GM12865 (cell line): ENCODE measurements at regions not wholly inside any gene's neighbourhood (a gene's known extent, or its start where the extent isn't known, plus 50 kb on each side); places are given as distances from the start of the nearest gene placed in this dataset.

Source experiments
- DNase-seq: peaks from one replicate; pipeline ENCODE4 v3.0.0; 2010; ENCODE audit warnings: low read depth
- H3K4me3 ChIP-seq: 2 replicates; pipeline ENCODE4 v1.5.1; 2011; ENCODE audit warnings: mild to moderate bottlenecking, low read depth, low read length, control low read depth
- CTCF ChIP-seq: IDR thresholded peaks from 2 replicates; pipeline ENCODE4 v1.5.1; 2011; ENCODE audit warnings: low read length, control low read depth, low read depth, inconsistent platforms; ENCODE audit not compliant: insufficient read depth; ENCODE audit errors: missing control alignments

- H3K4me3 ChIP-seq, result no peak overlapping the region
- no peak for DNase-seq
- TF ChIP-seq CTCF, result no peak
Observed at GRCh38 chr20:41671143-41671542, 53.0 kb upstream of the CHD6 start.

- TF ChIP-seq CTCF, result no peak
- DNase-seq, result no peak
- no peak overlapping the region for H3K4me3 ChIP-seq
Observed at GRCh38 chr20:41670631-41671030, 52.5 kb upstream of the CHD6 start.

- TF ChIP-seq CTCF, result no peak
Observed at GRCh38 chr20:41669708-41670263, 51.6 kb upstream of the CHD6 start.

GRCh38 chr20:41668057-41668749, 50.0 kb upstream of the CHD6 start:
- no peak overlapping the region for H3K4me3 ChIP-seq
- TF ChIP-seq CTCF, result no peak
- no peak for DNase-seq

More at GRCh38 chr20:41669708-41670263, 51.6 kb upstream of the CHD6 start:
- DNase-seq, result no peak
- no peak overlapping the region for H3K4me3 ChIP-seq
